SK-N-SH treated with all-trans-retinoic acid at 6 μM for 48 hours (cell line): ENCODE measurements at regions not wholly inside any gene's neighbourhood (a gene's known extent, or its start where the extent isn't known, plus 50 kb on each side); places are given as distances from the start of the nearest gene placed in this dataset.

Source experiments
- ARNTL ChIP-seq: fragments of 450-650 bp; formaldehyde crosslinking; IDR thresholded peaks from 2 replicates; pipeline ENCODE4 v1.5.0; 2020; ENCODE audit warnings: low read depth, mild to moderate bottlenecking, moderate library complexity, borderline replicate concordance
- CREB5 ChIP-seq: fragments of 250-450 bp; sonication (Bioruptor Pico); IDR thresholded peaks from 2 replicates; pipeline ENCODE4 v1.5.1; 2020; ENCODE audit warnings: low read depth, mild to moderate bottlenecking, moderate library complexity
- RARB ChIP-seq: fragments of 250-450 bp; sonication (Bioruptor Pico); IDR thresholded peaks from 2 replicates; pipeline ENCODE4 v1.8.0; 2021; ENCODE audit warnings: mild to moderate bottlenecking, moderate library complexity

GRCh38 chr5:118326481-118327045 lies 661.8 kb downstream of the DTWD2 start:
- TF ChIP-seq RARB (CRISPR knock-in tag) (no peak), CREB5 (no peak), ARNTL (CRISPR knock-in tag) (no peak)
